ENCODE measurements at regions not wholly inside any gene's neighbourhood (a gene's known extent, or its start where the extent isn't known, plus 50 kb on each side); places are given as distances from the start of the nearest gene placed in this dataset.

GRCh38 chr9:13487498-13487897 lies 208.0 kb upstream of the MPDZ start:
- DNase-seq (ENCODE audit: low spot score): no peak

- no peak for DNase-seq (ENCODE audit: low spot score)
Observed at GRCh38 chr9:13487071-13487470, 207.6 kb upstream of the MPDZ start.

GRCh38 chr9:13485068-13485596 lies 205.6 kb upstream of the MPDZ start:
- peak; percentile 46 for DNase-seq (ENCODE audit: low spot score)

- DNase-seq (ENCODE audit: low spot score): no peak
Observed at GRCh38 chr9:13484186-13484585, 204.7 kb upstream of the MPDZ start.

GRCh38 chr9:13481274-13481673 lies 201.8 kb upstream of the MPDZ start:
- DNase-seq (ENCODE audit: low spot score): no peak

- no peak for DNase-seq (ENCODE audit: low spot score)
Observed at GRCh38 chr9:13480693-13481092, 201.2 kb upstream of the MPDZ start.

GRCh38 chr9:13479096-13479495 lies 199.6 kb upstream of the MPDZ start:
- no peak for DNase-seq (ENCODE audit: low spot score)

GRCh38 chr9:13478639-13479038 lies 199.1 kb upstream of the MPDZ start:
- no peak for DNase-seq (ENCODE audit: low spot score)

GRCh38 chr9:13478160-13478559 lies 198.7 kb upstream of the MPDZ start:
- no peak for DNase-seq (ENCODE audit: low spot score)

- DNase-seq (ENCODE audit: low spot score): no peak
Observed at GRCh38 chr9:13470836-13471235, 191.3 kb upstream of the MPDZ start.

GRCh38 chr9:13467157-13467556 lies 187.7 kb upstream of the MPDZ start:
- no peak for DNase-seq (ENCODE audit: low spot score)

- DNase-seq (ENCODE audit: low spot score): no peak
Observed at GRCh38 chr9:13461414-13461991, 182.0 kb upstream of the MPDZ start.

GRCh38 chr9:13459071-13459470 lies 179.6 kb upstream of the MPDZ start:
- DNase-seq (ENCODE audit: low spot score): no peak

GRCh38 chr9:13457795-13458194 lies 178.3 kb upstream of the MPDZ start:
- no peak for DNase-seq (ENCODE audit: low spot score)

GRCh38 chr9:13450723-13451122 lies 171.2 kb upstream of the MPDZ start:
- DNase-seq (ENCODE audit: low spot score): no peak

- DNase-seq (ENCODE audit: low spot score): no peak
Observed at GRCh38 chr9:13448482-13448881, 169.0 kb upstream of the MPDZ start.

- DNase-seq (ENCODE audit: low spot score): no peak
Observed at GRCh38 chr9:13447843-13448422, 168.4 kb upstream of the MPDZ start.

GRCh38 chr9:13446938-13447842 lies 167.7 kb upstream of the MPDZ start:
- no peak for DNase-seq (ENCODE audit: low spot score)

- no peak for DNase-seq (ENCODE audit: low spot score)
Observed at GRCh38 chr9:13446286-13446937, 166.9 kb upstream of the MPDZ start.

GRCh38 chr9:13445103-13445500 lies 165.6 kb upstream of the MPDZ start:
- no peak for DNase-seq (ENCODE audit: low spot score)

GRCh38 chr9:13444245-13445102 lies 165.0 kb upstream of the MPDZ start:
- no peak for DNase-seq (ENCODE audit: low spot score)
